Activated naive CD4-positive, alpha-beta T cell treated with anti-CD3 and anti-CD28 coated beads for 36 hours (primary cell): ENCODE measurements at regions not wholly inside any gene's neighbourhood (a gene's known extent, or its start where the extent isn't known, plus 50 kb on each side); places are given as distances from the start of the nearest gene placed in this dataset.

Source experiments
- CTCF ChIA-PET: fragments of 350-600 bp; sonication (Branson Sonifier 250); formaldehyde crosslinking; loops from one replicate; lab custom pipeline; 2021; ENCODE audit warnings: antibody characterized with exemption; lab: Charles Lee
- DNase-seq: peaks from one replicate; pipeline ENCODE4 v3.0.0-alpha.2; 2020
- H3K27ac Mint-ChIP-seq: one replicate; pipeline ENCODE4 v1.8.0; 2021; ENCODE audit warnings: mild to moderate bottlenecking, mixed read lengths
- H3K27me3 Mint-ChIP-seq: one replicate; pipeline ENCODE4 v1.8.0; 2021; ENCODE audit warnings: low read depth, mixed read lengths
- H3K36me3 Mint-ChIP-seq: one replicate; pipeline ENCODE4 v1.8.0; 2021; ENCODE audit warnings: low read depth, mixed read lengths
- H3K4me1 Mint-ChIP-seq: one replicate; pipeline ENCODE4 v1.8.0; 2021; ENCODE audit warnings: low read depth, mixed read lengths
- H3K4me3 Mint-ChIP-seq: one replicate; pipeline ENCODE4 v1.8.0; 2021; ENCODE audit warnings: mild to moderate bottlenecking, moderate library complexity, mixed read lengths
- H3K9me3 Mint-ChIP-seq: one replicate; pipeline ENCODE4 v1.8.0; 2021; ENCODE audit warnings: mixed read lengths
- intact Hi-C: fragments of 100-400 bp; cut with micrococcal nuclease; formaldehyde crosslinking; loops from one replicate; pipeline ENCODE4 v1.15.1; 2023

DNA sequence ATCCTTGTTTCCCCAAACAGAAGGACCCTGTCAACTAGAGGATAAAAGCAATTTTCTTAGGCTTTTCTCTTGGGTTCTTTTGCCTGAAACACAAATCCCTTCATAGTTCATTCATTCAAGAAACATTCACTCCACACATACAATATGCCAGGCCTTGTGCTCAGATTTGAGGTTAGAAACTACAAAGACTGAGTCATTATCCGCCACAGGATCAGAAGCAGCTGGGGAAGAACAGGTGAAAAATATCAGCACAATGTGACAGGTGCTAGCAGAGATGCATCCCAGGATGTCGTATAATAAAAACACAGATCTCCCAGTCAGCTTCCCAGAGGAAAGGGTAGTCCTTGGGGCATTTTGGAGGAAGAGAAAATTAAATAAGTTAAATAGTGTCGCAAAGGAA, 172.4 kb downstream of the LRATD1 start:
- Mint-ChIP-seq H3K27ac (no peak overlapping the region), H3K27me3 (no peaks in the 10 kb centered on the region), H3K4me1 (no peaks in the 10 kb centered on the region), H3K9me3 (peaks cover 3% of the 10 kb centered on the region), H3K36me3 (no peaks in the 10 kb centered on the region), H3K4me3 (no peak overlapping the region)
- CTCF ChIA-PET, result no interaction called here
- intact Hi-C loops, result no loop called here
- DNase-seq, result no peak

DNA sequence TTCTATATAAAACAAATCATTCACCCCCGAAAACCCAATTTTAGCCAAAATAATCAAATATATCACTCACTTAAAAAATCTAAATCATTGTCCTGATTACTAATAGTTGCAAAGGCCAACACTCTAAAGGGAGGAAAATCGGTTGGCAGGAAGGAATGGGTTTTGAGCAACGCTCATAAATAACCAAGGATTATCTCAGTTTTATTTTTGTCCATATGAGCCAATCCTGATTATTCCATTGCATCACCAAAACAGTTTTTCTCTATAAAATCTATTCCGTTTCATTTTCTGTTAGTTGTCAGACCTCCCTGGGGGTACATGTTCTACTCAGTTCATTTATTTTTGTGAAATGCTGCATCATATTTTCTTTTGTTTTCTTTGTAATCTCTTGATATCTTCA, 174.1 kb downstream of the LRATD1 start:
- no peak overlapping the region for H3K27ac Mint-ChIP-seq
- peaks cover 3% of the 10 kb centered on the region for H3K9me3 Mint-ChIP-seq
- no peaks in the 10 kb centered on the region for H3K4me1 Mint-ChIP-seq
- intact Hi-C loops, result no loop called here
- H3K36me3 Mint-ChIP-seq, result no peaks in the 10 kb centered on the region
- H3K27me3 Mint-ChIP-seq, result no peaks in the 10 kb centered on the region
- CTCF ChIA-PET, result no interaction called here
- H3K4me3 Mint-ChIP-seq, result no peak overlapping the region
- no peak for DNase-seq

DNA sequence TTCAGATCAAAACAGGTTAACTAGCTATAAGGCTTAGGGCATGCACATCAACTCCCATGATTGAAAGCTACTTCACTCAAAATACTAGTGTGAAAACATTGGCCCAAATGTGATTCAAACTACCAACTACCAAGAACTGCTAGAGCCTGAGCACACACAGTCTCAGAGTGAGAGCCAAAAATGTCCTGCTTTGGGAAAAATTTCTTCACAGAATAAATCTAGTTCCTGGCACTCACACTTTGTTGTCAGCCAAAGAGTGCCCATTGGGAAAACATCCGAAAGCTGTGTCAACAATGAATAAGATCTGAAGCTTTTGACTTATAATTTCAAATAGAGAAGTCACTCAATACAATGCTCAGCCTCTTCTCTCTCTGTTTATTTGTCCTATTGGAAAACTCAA, 182.7 kb downstream of the LRATD1 start:
- Mint-ChIP-seq H3K4me1 (no peaks in the 10 kb centered on the region), H3K4me3 (no peak overlapping the region), H3K9me3 (peaks cover 11% of the 10 kb centered on the region), H3K27ac (no peak overlapping the region), H3K36me3 (no peaks in the 10 kb centered on the region), H3K27me3 (no peaks in the 10 kb centered on the region)
- intact Hi-C loops, result no loop called here
- no peak for DNase-seq
- CTCF ChIA-PET, result no interaction called here

DNA sequence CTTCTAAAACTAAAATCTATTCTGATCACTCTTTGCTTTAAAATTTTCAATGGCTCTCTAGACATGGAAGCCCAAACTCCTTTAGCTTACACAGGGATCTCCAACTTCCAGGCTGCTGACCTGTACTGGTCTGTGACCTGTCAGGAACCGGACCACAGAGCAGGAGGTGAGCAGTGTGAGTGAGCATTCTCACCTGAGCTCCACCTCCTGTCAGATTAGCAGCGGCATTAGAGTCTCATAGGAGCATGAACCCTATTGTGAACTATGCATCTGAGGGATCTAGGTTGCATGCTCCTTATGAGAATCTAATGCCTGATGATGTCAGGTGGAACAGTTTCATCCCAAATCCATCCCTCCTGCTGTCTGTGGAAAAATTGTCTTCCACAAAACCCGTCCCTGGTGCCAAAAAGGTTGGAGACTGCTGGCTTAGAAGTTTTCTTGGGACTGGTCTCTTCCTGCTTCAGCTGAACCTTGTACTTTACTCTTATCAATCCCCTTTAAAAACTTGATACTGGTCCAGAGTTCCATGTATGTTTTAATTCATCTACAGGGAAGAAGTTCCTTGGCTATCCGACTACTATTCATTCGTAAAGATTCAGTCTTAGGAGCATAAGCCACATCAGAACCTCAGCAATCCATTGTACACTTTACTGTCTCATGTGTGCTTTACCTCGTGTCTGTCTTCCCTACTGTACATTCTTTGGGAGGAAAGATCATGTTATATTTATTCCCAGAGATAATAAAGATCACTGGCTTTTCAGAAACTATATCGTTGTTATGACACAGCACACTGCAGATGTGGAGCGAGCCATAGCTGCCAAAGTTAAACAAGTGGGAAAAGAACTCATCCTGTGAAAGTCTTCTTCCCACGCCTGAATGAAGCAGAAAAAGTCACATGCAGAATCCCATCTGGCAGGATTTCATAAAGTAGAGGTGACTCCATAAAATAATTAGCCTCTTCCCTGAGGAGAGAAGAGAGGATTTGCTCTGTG, 183.8 kb downstream of the LRATD1 start:
- CTCF ChIA-PET, result no interaction called here
- H3K36me3 Mint-ChIP-seq, result no peaks in the 10 kb centered on the region
- H3K9me3 Mint-ChIP-seq, result peaks cover 14% of the 10 kb centered on the region
- DNase-seq, result no peak
- H3K4me3 Mint-ChIP-seq, result no peak overlapping the region
- no peaks in the 10 kb centered on the region for H3K4me1 Mint-ChIP-seq
- no peak overlapping the region for H3K27ac Mint-ChIP-seq
- no peaks in the 10 kb centered on the region for H3K27me3 Mint-ChIP-seq
- intact Hi-C loops, result no loop called here

DNA sequence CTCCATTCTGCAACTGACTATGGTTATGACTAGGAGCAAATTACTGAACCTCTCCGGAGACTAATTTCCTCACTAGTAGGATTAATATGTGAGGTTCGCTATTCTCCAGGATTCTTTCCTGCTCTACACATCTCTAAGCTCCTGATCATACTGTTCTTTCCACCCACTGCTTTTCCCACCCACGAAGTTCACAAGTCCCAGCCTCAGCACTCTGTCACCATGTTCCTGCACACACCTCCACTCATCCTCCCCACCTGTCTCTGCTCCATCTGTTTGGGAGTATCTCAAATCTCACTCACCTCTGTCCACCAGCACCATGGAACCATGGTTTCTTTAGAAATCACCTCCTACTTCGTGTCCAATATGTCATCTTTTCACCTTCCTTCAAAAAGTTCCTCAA, 185.3 kb downstream of the LRATD1 start:
- no peak for DNase-seq
- H3K27me3 Mint-ChIP-seq, result no peaks in the 10 kb centered on the region
- peaks cover 13% of the 10 kb centered on the region for H3K9me3 Mint-ChIP-seq
- no peak overlapping the region for H3K4me3 Mint-ChIP-seq
- intact Hi-C loops, result no loop called here
- no peaks in the 10 kb centered on the region for H3K4me1 Mint-ChIP-seq
- no peaks in the 10 kb centered on the region for H3K36me3 Mint-ChIP-seq
- H3K27ac Mint-ChIP-seq, result no peak overlapping the region
- CTCF ChIA-PET, result no interaction called here

DNA sequence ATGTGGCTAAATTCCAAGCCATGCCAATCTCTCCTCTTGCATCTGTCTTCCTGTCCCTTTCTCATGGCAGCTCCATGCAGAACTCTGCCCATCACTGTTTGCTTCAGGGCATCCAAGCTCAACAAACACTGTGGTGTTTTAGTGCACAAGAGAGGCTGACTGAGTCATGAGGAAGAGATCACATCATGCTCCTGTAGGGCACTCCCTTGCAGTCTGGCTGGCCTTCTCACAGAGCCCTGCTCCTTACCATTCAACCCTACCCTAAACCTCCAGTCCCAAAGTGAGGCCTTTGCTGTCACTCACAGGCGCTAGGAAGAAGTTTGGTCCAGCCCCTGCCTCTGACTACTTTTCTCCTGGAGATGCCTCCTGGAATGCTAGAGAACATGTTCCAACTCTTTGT, 194.0 kb downstream of the LRATD1 start:
- no peaks in the 10 kb centered on the region for H3K27me3 Mint-ChIP-seq
- no peak for DNase-seq
- no peak overlapping the region for H3K4me3 Mint-ChIP-seq
- no peaks in the 10 kb centered on the region for H3K36me3 Mint-ChIP-seq
- CTCF ChIA-PET, result interaction anchor here (0.7 kb wide), 1 partner anchor 77 kb away, joined by 3 read pairs; no protein-coding TSS in a partner anchor
- H3K9me3 Mint-ChIP-seq, result peaks cover 5% of the 10 kb centered on the region
- no peak overlapping the region for H3K27ac Mint-ChIP-seq
- H3K4me1 Mint-ChIP-seq, result no peaks in the 10 kb centered on the region
- intact Hi-C loops, result no loop called here

DNA sequence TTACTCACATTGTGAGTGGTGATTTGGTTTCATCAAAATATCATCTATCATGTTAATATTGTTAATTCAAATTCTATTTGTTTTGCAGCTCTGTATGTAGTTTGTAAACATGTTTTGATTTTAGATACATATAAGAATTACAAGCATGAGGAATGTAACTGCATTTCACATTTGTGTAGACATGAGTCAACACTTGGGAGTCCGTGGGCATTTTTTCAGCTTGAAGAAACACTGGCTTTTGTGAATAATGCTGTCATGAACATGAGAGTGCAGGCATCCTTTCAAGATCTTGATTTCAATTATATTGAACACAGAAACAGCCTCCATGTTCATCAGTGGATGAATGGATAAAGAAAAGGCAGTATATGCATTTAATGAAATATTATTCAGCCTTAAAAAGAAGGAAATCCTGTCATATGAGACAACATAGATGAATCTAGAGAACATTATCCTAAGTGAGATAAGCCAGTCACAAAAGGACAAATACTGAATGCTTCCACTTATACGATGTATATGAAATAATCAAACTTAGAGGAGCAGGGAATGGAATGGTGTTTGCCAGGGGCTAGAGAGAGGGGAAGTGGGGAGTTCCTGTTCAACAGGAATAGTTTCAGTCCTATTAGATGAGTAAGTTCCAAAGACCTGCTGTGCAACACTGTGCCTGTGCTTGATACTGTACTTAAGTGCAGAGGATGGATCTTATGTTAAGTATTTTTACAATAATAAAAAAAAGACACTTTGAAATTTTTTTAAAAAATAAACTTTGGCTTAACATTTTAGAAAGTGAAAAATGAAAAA, 194.9 kb downstream of the LRATD1 start:
- Mint-ChIP-seq H3K4me1 (no peaks in the 10 kb centered on the region), H3K27ac (no peak overlapping the region), H3K27me3 (no peaks in the 10 kb centered on the region), H3K9me3 (peaks cover 5% of the 10 kb centered on the region), H3K36me3 (no peaks in the 10 kb centered on the region), H3K4me3 (no peak overlapping the region)
- DNase-seq, result no peak
- intact Hi-C loops, result no loop called here
- CTCF ChIA-PET, result no interaction called here

DNA sequence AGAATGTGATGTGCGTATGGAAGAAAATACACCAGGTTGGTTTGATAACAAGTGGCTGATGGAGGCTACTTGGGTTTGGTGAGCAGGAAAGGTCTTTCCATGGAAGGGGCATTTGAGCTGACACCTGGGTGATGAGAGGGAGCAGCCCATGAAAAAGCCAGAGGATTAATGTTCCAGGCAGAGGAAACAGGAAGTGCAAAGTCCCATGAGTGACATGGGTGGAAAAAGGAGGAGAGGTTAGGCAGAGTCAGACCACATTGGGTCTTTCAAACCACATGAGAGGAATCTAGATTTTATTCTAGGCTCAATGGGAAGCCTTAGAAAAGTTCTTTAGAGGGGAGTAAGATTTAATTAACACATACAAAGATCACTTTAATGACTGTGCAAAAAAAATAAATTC, 195.7 kb downstream of the LRATD1 start:
- Mint-ChIP-seq H3K4me1 (no peaks in the 10 kb centered on the region), H3K27ac (no peak overlapping the region), H3K27me3 (no peaks in the 10 kb centered on the region), H3K36me3 (no peaks in the 10 kb centered on the region), H3K9me3 (peaks cover 5% of the 10 kb centered on the region), H3K4me3 (no peak overlapping the region)
- intact Hi-C loops, result no loop called here
- no peak for DNase-seq
- CTCF ChIA-PET, result no interaction called here

DNA sequence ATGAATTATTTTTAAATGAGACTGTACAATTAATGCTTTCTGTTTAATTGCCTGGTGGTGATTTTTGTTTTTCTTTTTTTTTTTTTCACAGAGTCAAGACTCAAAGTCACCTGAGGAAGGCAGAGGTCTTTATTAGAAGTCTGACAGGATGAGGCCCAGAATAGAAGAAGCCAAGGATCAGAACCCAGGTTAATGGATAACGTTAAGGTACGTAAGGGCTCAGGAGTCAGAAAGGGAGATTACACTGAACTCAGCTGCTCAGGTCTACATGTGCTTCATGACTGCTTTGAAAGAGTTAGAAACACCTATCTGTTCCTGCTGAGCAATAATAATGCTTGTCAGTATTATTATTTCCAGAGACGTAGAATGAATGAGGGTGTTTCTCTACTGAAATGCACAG, 196.5 kb downstream of the LRATD1 start:
- no peak for DNase-seq
- no peak overlapping the region for H3K4me3 Mint-ChIP-seq
- H3K4me1 Mint-ChIP-seq, result no peaks in the 10 kb centered on the region
- no peak overlapping the region for H3K27ac Mint-ChIP-seq
- no peaks in the 10 kb centered on the region for H3K36me3 Mint-ChIP-seq
- intact Hi-C loops, result no loop called here
- no peaks in the 10 kb centered on the region for H3K27me3 Mint-ChIP-seq
- CTCF ChIA-PET, result no interaction called here
- H3K9me3 Mint-ChIP-seq, result peaks cover 5% of the 10 kb centered on the region

DNA sequence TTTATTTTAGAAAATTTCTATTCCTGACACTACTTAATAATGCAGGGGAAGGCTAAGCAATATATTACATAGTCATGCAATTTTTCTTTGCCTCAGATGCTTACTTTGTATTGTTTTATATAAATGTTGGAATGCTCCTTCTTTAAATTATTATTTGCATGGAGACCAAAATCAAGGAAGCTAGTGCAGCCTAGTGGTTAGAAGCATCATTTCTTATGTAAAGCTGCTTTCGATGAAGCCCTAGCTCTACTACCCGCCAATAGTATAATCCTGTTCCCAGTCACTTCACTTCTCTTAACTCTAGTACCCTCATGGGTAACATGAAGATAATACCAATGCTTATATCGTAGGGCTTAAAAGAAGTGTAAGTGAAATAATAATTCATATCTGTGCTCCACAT, 198.9 kb downstream of the LRATD1 start:
- H3K4me1 Mint-ChIP-seq, result no peaks in the 10 kb centered on the region
- H3K9me3 Mint-ChIP-seq, result peaks cover 4% of the 10 kb centered on the region
- no peaks in the 10 kb centered on the region for H3K27me3 Mint-ChIP-seq
- CTCF ChIA-PET, result no interaction called here
- H3K4me3 Mint-ChIP-seq, result no peak overlapping the region
- H3K36me3 Mint-ChIP-seq, result no peaks in the 10 kb centered on the region
- intact Hi-C loops, result no loop called here
- DNase-seq, result no peak
- no peak overlapping the region for H3K27ac Mint-ChIP-seq

DNA sequence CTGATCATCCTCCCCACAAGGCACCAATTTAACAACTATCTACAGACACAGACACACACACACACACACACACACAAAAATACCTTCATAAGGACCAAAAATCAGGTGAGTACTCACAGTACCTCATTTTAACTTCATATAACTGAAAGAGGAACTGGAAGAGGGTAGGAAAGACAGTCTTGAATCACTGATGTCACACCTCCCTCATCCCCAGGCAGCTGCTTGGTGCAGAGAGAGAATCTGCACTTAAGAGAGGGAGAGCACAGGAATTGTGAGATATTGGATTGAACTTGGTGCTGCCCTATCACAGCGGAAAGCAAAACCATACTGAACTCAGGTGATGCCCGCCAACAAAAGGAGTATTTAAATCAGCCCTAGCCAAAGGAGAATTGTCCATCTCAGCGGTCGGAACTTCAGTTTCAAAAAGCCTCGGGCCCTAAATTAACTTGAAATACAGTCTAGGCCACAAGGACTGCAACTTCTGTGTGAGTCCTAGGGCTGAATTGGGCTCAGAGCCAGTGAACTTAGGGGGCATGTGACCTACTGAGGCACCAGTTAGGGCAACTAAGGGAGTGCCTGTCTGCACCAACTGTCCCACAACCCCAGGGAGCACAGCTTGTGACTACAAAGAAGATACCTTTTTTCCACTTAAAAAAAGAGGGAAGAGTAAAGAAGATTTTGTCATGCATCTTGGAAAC, 211.1 kb downstream of the LRATD1 start:
- DNase-seq, result no peak
- Mint-ChIP-seq H3K27ac (no peak overlapping the region), H3K9me3 (peaks cover 13% of the 10 kb centered on the region), H3K36me3 (peaks cover 3% of the 10 kb centered on the region), H3K4me3 (no peak overlapping the region), H3K27me3 (no peaks in the 10 kb centered on the region), H3K4me1 (no peaks in the 10 kb centered on the region)
- intact Hi-C loops, result no loop called here
- CTCF ChIA-PET, result interaction anchor here (0.6 kb wide), 1 partner anchor 13 kb away, joined by 3 read pairs; no protein-coding TSS in a partner anchor

DNA sequence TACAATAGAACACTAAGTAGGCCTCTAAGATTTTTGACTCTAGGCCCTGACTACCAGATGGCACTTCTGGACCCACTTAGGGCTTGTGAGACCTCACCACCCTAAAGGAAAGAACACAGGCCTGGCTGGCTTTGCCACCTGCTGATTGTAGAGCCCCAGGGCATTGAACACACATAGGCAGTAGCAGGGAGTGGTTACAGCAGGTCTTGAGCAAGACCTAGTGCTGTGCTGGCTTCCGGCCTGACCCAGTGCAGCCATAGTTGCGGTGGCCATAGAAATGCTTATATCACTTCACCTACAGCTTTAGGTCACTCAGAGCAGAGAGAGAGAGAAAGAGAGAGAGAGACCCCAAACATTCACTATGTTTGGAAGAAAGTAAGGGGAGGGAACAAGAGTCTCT, 223.2 kb downstream of the LRATD1 start:
- H3K4me1 Mint-ChIP-seq, result no peaks in the 10 kb centered on the region
- H3K9me3 Mint-ChIP-seq, result peaks cover 16% of the 10 kb centered on the region
- H3K27me3 Mint-ChIP-seq, result no peaks in the 10 kb centered on the region
- intact Hi-C loops, result no loop called here
- no peak for DNase-seq
- CTCF ChIA-PET, result no interaction called here
- H3K36me3 Mint-ChIP-seq, result no peaks in the 10 kb centered on the region
- H3K4me3 Mint-ChIP-seq, result no peak overlapping the region
- no peak overlapping the region for H3K27ac Mint-ChIP-seq
